ENCODE measurements at regions not wholly inside any gene's neighbourhood (a gene's known extent, or its start where the extent isn't known, plus 50 kb on each side); places are given as distances from the start of the nearest gene placed in this dataset.

DNA sequence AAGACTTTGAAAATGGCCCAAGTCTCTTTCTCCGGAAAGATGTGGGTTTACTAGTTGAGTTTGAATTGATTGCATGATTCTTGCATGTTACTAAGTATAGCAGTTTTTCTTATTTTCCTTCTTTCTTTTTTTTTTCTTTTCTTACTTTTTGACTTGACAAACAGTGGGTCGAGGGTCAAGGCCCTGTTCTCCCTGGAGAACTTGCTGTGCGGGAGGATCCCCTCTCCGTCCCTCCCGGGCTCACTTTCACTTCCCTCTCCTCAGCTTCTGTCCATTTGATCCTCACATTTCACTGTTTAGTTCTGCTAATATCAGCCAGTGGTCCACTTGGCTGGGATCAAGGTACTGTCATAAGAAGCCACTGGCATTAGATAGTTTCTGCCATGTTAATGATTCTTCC lies 767.4 kb downstream of the TDRD15 start:
- TF ChIP-seq, protein P1, sequence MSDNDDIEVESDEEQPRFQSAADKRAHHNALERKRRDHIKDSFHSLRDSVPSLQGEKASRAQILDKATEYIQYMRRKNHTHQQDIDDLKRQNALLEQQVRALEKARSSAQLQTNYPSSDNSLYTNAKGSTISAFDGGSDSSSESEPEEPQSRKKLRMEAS (IDR thresholded peaks at IDR 0.05): no peak
- TF ChIP-seq, protein P2, sequence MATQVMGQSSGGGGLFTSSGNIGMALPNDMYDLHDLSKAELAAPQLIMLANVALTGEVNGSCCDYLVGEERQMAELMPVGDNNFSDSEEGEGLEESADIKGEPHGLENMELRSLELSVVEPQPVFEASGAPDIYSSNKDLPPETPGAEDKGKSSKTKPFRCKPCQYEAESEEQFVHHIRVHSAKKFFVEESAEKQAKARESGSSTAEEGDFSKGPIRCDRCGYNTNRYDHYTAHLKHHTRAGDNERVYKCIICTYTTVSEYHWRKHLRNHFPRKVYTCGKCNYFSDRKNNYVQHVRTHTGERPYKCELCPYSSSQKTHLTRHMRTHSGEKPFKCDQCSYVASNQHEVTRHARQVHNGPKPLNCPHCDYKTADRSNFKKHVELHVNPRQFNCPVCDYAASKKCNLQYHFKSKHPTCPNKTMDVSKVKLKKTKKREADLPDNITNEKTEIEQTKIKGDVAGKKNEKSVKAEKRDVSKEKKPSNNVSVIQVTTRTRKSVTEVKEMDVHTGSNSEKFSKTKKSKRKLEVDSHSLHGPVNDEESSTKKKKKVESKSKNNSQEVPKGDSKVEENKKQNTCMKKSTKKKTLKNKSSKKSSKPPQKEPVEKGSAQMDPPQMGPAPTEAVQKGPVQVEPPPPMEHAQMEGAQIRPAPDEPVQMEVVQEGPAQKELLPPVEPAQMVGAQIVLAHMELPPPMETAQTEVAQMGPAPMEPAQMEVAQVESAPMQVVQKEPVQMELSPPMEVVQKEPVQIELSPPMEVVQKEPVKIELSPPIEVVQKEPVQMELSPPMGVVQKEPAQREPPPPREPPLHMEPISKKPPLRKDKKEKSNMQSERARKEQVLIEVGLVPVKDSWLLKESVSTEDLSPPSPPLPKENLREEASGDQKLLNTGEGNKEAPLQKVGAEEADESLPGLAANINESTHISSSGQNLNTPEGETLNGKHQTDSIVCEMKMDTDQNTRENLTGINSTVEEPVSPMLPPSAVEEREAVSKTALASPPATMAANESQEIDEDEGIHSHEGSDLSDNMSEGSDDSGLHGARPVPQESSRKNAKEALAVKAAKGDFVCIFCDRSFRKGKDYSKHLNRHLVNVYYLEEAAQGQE (IDR thresholded peaks at IDR 0.05; ENCODE audit: low read depth): no peak
- TF ChIP-seq ELF1 (IDR thresholded peaks at IDR 0.05; ENCODE audit: borderline replicate concordance, low read depth) (no peak), EZH2 (IDR thresholded peaks at IDR 0.05) (no peak), YY1 (IDR thresholded peaks at IDR 0.05; ENCODE audit: extremely low read depth, insufficient replicate concordance, low read depth, low read length) (no peak), SP1 (IDR thresholded peaks at IDR 0.05; ENCODE audit: low read depth) (no peak), EZH2phosphoT487 (IDR thresholded peaks at IDR 0.05; ENCODE audit: borderline replicate concordance) (no peak), CBX3 (IDR thresholded peaks at IDR 0.05; ENCODE audit: low read depth) (no peak), CEBPB (IDR thresholded peaks at IDR 0.05; ENCODE audit: low read depth) (no peak), RAD21 (IDR thresholded peaks at IDR 0.05; ENCODE audit: low read depth) (no peak), JUND (IDR thresholded peaks at IDR 0.05) (no peak), SIN3A (IDR thresholded peaks at IDR 0.05; ENCODE audit: low read depth) (no peak), FOSL1 (IDR thresholded peaks at IDR 0.05; ENCODE audit: low read depth) (no peak), POLR2AphosphoS5 (IDR thresholded peaks at IDR 0.05; ENCODE audit: low read depth, low read length) (no peak), EGR1 (IDR thresholded peaks at IDR 0.05; ENCODE audit: low read depth) (no peak)
- TF ChIP-seq, protein P3, sequence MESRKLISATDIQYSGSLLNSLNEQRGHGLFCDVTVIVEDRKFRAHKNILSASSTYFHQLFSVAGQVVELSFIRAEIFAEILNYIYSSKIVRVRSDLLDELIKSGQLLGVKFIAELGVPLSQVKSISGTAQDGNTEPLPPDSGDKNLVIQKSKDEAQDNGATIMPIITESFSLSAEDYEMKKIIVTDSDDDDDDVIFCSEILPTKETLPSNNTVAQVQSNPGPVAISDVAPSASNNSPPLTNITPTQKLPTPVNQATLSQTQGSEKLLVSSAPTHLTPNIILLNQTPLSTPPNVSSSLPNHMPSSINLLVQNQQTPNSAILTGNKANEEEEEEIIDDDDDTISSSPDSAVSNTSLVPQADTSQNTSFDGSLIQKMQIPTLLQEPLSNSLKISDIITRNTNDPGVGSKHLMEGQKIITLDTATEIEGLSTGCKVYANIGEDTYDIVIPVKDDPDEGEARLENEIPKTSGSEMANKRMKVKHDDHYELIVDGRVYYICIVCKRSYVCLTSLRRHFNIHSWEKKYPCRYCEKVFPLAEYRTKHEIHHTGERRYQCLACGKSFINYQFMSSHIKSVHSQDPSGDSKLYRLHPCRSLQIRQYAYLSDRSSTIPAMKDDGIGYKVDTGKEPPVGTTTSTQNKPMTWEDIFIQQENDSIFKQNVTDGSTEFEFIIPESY (IDR thresholded peaks at IDR 0.05; ENCODE audit: extremely low read depth, insufficient replicate concordance, low read length): no peak
- TF ChIP-seq, protein P4, sequence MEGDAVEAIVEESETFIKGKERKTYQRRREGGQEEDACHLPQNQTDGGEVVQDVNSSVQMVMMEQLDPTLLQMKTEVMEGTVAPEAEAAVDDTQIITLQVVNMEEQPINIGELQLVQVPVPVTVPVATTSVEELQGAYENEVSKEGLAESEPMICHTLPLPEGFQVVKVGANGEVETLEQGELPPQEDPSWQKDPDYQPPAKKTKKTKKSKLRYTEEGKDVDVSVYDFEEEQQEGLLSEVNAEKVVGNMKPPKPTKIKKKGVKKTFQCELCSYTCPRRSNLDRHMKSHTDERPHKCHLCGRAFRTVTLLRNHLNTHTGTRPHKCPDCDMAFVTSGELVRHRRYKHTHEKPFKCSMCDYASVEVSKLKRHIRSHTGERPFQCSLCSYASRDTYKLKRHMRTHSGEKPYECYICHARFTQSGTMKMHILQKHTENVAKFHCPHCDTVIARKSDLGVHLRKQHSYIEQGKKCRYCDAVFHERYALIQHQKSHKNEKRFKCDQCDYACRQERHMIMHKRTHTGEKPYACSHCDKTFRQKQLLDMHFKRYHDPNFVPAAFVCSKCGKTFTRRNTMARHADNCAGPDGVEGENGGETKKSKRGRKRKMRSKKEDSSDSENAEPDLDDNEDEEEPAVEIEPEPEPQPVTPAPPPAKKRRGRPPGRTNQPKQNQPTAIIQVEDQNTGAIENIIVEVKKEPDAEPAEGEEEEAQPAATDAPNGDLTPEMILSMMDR (IDR thresholded peaks at IDR 0.05 in 2 of 3, conservative IDR thresholded peaks at IDR 0.05 in 1 of 3; ENCODE audit: borderline replicate concordance in 1 of 3, insufficient read depth in 1 of 3, low read depth in 2 of 3, low read length in 2 of 3): no peak
- Histone ChIP-seq H3K9me3 (ENCODE audit: control insufficient read depth in 1 of 2, insufficient read depth in 1 of 2, low read depth in 1 of 2, low read length in 2 of 2) (peaks cover 9 to 22% of the 10 kb centered on the region in 2 experiments; a peak in 2 of 4 replicates), H3K27ac (ENCODE audit: low read depth, low read length) (no peak overlapping the region), H3K4me1 (ENCODE audit: control insufficient read depth in 1 of 2, insufficient read depth in 2 of 2, low read length in 2 of 2) (no peaks in the 10 kb centered on the region), H3K27me3 (ENCODE audit: insufficient read depth, low read length) (no peaks in the 10 kb centered on the region), H4K20me1 (ENCODE audit: insufficient read depth) (no peaks in the 10 kb centered on the region), H3K4me2 (ENCODE audit: low read length) (no peak overlapping the region), H3K36me3 (ENCODE audit: control insufficient read depth in 1 of 2, insufficient read depth in 2 of 2, low read length in 2 of 2) (no peaks in the 10 kb centered on the region), H3K4me3 (replicated peaks in 1 of 2; ENCODE audit: low read depth in 1 of 2, low read length in 2 of 2) (no peak overlapping the region), H3K9ac (ENCODE audit: low read length) (no peak overlapping the region), H3K9me2 (ENCODE audit: insufficient read depth) (no peaks in the 10 kb centered on the region), H3K79me2 (ENCODE audit: insufficient read depth, low read length) (no peaks in the 10 kb centered on the region), H2AFZ (ENCODE audit: low read depth, low read length, poor library complexity, severe bottlenecking) (no peak overlapping the region)
- BruUV-seq (replicated peaks): no TSS peak
- ChIA-PET CTCF (no interaction called here), POLR2A (no interaction called here), RAD21 (ENCODE audit: low non-redundant PET in 1 of 2, low total read pairs in 2 of 2, uncharacterized antibody in 2 of 2, unreplicated experiment in 2 of 2) (no interaction called here)
- ATAC-seq: no peak
- intact Hi-C loops (cut with micrococcal nuclease): no loop called here
- DNase-seq (ENCODE audit: low read depth, low spot score): no peak
